Loucy (cell line): ENCODE measurements at regions not wholly inside any gene's neighbourhood (a gene's known extent, or its start where the extent isn't known, plus 50 kb on each side); places are given as distances from the start of the nearest gene placed in this dataset.

Experiments used
- H2AFZ ChIP-seq: fragments of 200-600 bp; sonication (generic); 2 replicates; pipeline ENCODE4 v1.6.0; 2016; ENCODE audit warnings: antibody characterized with exemption, mild to moderate bottlenecking, low read length, moderate library complexity
- H3F3A ChIP-seq: fragments of 200-600 bp; 2 replicates; pipeline ENCODE4 v1.6.0; 2016; ENCODE audit warnings: antibody characterized with exemption, low read depth, mild to moderate bottlenecking
- H3K27me3 ChIP-seq: fragments of 200-600 bp; sonication (generic); 2 replicates; pipeline ENCODE4 v1.6.1; 2014; ENCODE audit warnings: low read length, mild to moderate bottlenecking; ENCODE audit not compliant: insufficient read depth, poor library complexity, severe bottlenecking
- H3K36me3 ChIP-seq: fragments of 200-600 bp; sonication (generic); 2 replicates; pipeline ENCODE4 v1.6.1; 2016; ENCODE audit warnings: low read length; ENCODE audit not compliant: insufficient read depth
- H3K4me1 ChIP-seq: fragments of 200-600 bp; sonication (generic); 2 replicates; pipeline ENCODE4 v1.5.1; 2014; ENCODE audit warnings: low read length, mild to moderate bottlenecking; ENCODE audit not compliant: insufficient read depth, poor library complexity, severe bottlenecking
- H3K4me2 ChIP-seq: fragments of 200-600 bp; sonication (generic); 2 replicates; pipeline ENCODE4 v1.6.0; 2014; ENCODE audit warnings: antibody characterized with exemption, low read length, low read depth, mild to moderate bottlenecking; ENCODE audit not compliant: poor library complexity, severe bottlenecking
- H3K4me3 ChIP-seq: fragments of 200-600 bp; sonication (generic); 2 replicates; pipeline ENCODE4 v1.5.1; 2014; ENCODE audit warnings: low read length, mild to moderate bottlenecking, mixed read lengths; ENCODE audit not compliant: poor library complexity, severe bottlenecking
- H3K79me2 ChIP-seq: fragments of 200-600 bp; sonication (generic); 2 replicates; pipeline ENCODE4 v1.6.1; 2014; ENCODE audit warnings: low read length; ENCODE audit not compliant: insufficient read depth
- H3K9ac ChIP-seq: fragments of 200-600 bp; sonication (generic); 2 replicates; pipeline ENCODE4 v1.6.0; 2014; ENCODE audit warnings: mild to moderate bottlenecking, low read depth, low read length, moderate library complexity; ENCODE audit not compliant: poor library complexity, severe bottlenecking
- H3K9me2 ChIP-seq: fragments of 200-600 bp; sonication (generic); replicated peaks from 2 replicates; pipeline ENCODE4 v1.6.1; 2016; ENCODE audit warnings: low read depth, low read length, mixed read lengths
- H3K9me3 ChIP-seq: fragments of 200-600 bp; sonication (generic); 2 replicates; pipeline ENCODE4 v1.6.1; 2014; ENCODE audit warnings: mild to moderate bottlenecking, antibody characterized with exemption, low read length, low read depth; ENCODE audit not compliant: insufficient read depth
- H4K20me1 ChIP-seq: fragments of 200-600 bp; sonication (generic); 2 replicates; pipeline ENCODE4 v1.6.0; 2014; ENCODE audit warnings: antibody characterized with exemption, low read length, mild to moderate bottlenecking; ENCODE audit not compliant: insufficient read depth, poor library complexity, severe bottlenecking
- CTCF ChIP-seq: fragments of 200-600 bp; sonication (generic); conservative IDR thresholded peaks from 2 replicates; pipeline ENCODE4 v1.5.1; 2014; ENCODE audit warnings: mild to moderate bottlenecking, antibody characterized with exemption, low read length
- EZH2phosphoT487 ChIP-seq: fragments of 200-600 bp; IDR thresholded peaks from 2 replicates; pipeline ENCODE4 v1.6.1; 2018; ENCODE audit warnings: antibody characterized with exemption, mild to moderate bottlenecking, moderate library complexity, borderline replicate concordance

GRCh38 chr11:70650075-70650909 lies 252.0 kb downstream of the CTTN start:
- Histone ChIP-seq H3K4me2 (no peak overlapping the region), H3K27me3 (no peaks in the 10 kb centered on the region), H3K79me2 (no peaks in the 10 kb centered on the region), H3K4me1 (no peaks in the 10 kb centered on the region), H3K9me3 (peaks cover 6% of the 10 kb centered on the region; the same call in 1 of the 2 replicates), H3K9ac (no peak overlapping the region), H3K9me2 (no peaks in the 10 kb centered on the region), H3F3A (no peaks in the 10 kb centered on the region), H3K4me3 (no peak overlapping the region), H2AFZ (no peak overlapping the region), H4K20me1 (no peaks in the 10 kb centered on the region), H3K36me3 (no peaks in the 10 kb centered on the region)
- no peak for TF ChIP-seq CTCF
- TF ChIP-seq EZH2phosphoT487 = no peak

- no peak for TF ChIP-seq CTCF
- TF ChIP-seq EZH2phosphoT487 = no peak
- no peak overlapping the region for H3K4me2 ChIP-seq
- no peak overlapping the region for H2AFZ ChIP-seq
- H3K79me2 ChIP-seq = no peaks in the 10 kb centered on the region
- H3K9ac ChIP-seq = no peak overlapping the region
- H3K36me3 ChIP-seq = no peaks in the 10 kb centered on the region
- H3K27me3 ChIP-seq = no peaks in the 10 kb centered on the region
- H3K4me3 ChIP-seq = no peak overlapping the region
- no peaks in the 10 kb centered on the region for H4K20me1 ChIP-seq
- H3K9me3 ChIP-seq = peaks cover 11% of the 10 kb centered on the region; the same call in 1 of the 2 replicates
- no peaks in the 10 kb centered on the region for H3F3A ChIP-seq
- no peaks in the 10 kb centered on the region for H3K9me2 ChIP-seq
- no peaks in the 10 kb centered on the region for H3K4me1 ChIP-seq
These were observed 252.7 kb downstream of the CTTN start for GRCh38 chr11:70651031-70651430.

GRCh38 chr11:70654016-70654415 lies 255.7 kb downstream of the CTTN start:
- TF ChIP-seq CTCF = no peak
- Histone ChIP-seq H3K9me3 (peaks cover 8% of the 10 kb centered on the region; the same call in 1 of the 2 replicates), H3K79me2 (no peaks in the 10 kb centered on the region), H3K36me3 (no peaks in the 10 kb centered on the region), H3K27me3 (no peaks in the 10 kb centered on the region), H3K4me1 (no peaks in the 10 kb centered on the region), H4K20me1 (no peaks in the 10 kb centered on the region), H3K9me2 (no peaks in the 10 kb centered on the region), H2AFZ (no peak overlapping the region), H3K4me3 (no peak overlapping the region), H3K4me2 (no peak overlapping the region), H3F3A (no peaks in the 10 kb centered on the region), H3K9ac (no peak overlapping the region)
